ENCODE measurements at regions not wholly inside any gene's neighbourhood (a gene's known extent, or its start where the extent isn't known, plus 50 kb on each side); places are given as distances from the start of the nearest gene placed in this dataset.

- H3K9me3 ChIP-seq (ENCODE audit: low read depth), result no peaks in the 10 kb centered on the region
- DNase-seq (ENCODE audit: low spot score), result no peak
- no peaks in the 10 kb centered on the region for H4K20me1 ChIP-seq (ENCODE audit: insufficient read depth, poor library complexity, severe bottlenecking)
- TF ChIP-seq EZH2phosphoT487 (IDR thresholded peaks at IDR 0.05; ENCODE audit: low read depth, severe bottlenecking, unreplicated experiment) (no peak), EZH2 (IDR thresholded peaks at IDR 0.05; ENCODE audit: borderline replicate concordance) (no peak), CTCF (IDR thresholded peaks at IDR 0.05; ENCODE audit: poor library complexity) (no peak)
- H3K4me2 ChIP-seq, result no peak overlapping the region
- no peak overlapping the region for H3K4me3 ChIP-seq
- H2AFZ ChIP-seq, result no peak overlapping the region
- 97% methylated on average over 3 of the region's 3 CpGs for WGBS (ENCODE audit: low lambda C conversion rate, missing lambda C conversion rate)
- no peaks in the 10 kb centered on the region for H3K9me2 ChIP-seq (replicated peaks; ENCODE audit: insufficient read depth)
- no peak overlapping the region for H3K27ac ChIP-seq
- peaks cover 17% of the 10 kb centered on the region for H3K4me1 ChIP-seq (ENCODE audit: insufficient read depth)
- H3K79me2 ChIP-seq, result no peaks in the 10 kb centered on the region
- no peaks in the 10 kb centered on the region for H3K36me3 ChIP-seq (replicated peaks; ENCODE audit: insufficient read depth, low read depth)
- no peaks in the 10 kb centered on the region for H3K27me3 ChIP-seq
Observed at GRCh38 chr2:189255711-189256110, 76.2 kb upstream of the COL5A2 start.

DNA sequence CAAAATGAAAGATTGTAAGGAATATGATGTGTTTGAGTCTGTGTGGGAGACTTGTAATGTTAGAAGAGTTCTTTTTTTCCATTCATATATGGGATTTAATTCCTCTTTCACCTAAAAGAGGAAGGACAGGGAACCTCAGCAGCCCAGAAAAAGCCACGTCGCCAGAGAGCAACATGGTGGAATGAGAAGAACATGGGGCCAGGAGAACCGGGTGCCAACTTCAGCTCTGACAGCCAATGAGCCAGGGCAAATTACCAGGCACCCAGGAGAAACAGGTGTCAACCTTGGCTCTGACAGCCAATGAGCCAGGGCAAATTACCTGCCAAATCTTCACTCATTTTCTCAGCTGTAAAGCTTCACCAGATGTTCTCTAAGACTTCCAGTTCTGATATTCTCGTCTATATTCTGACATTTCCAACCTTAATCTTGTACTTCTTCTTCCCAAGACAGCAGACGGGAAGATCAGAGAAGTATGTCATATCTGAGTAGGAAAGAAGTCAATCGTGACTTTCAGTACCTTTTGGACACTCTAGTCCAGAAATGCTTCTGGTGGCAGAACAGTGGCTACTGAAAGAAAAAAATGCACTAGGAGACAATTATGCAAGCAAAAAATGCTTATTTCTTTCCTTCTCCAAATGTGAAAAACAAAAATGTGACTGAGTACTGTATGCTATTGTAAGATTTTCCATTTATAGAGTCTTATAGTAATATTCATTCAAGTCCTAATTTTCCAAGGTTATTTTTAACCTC lies 79.2 kb upstream of the COL5A2 start:
- no peaks in the 10 kb centered on the region for H4K20me1 ChIP-seq (ENCODE audit: insufficient read depth, poor library complexity, severe bottlenecking)
- no peak overlapping the region for H2AFZ ChIP-seq
- WGBS (ENCODE audit: low lambda C conversion rate, missing lambda C conversion rate), result 91% methylated on average over 6 of the region's 6 CpGs
- TF ChIP-seq EZH2phosphoT487 (IDR thresholded peaks at IDR 0.05; ENCODE audit: low read depth, severe bottlenecking, unreplicated experiment), result no peak
- no peak for TF ChIP-seq CTCF (IDR thresholded peaks at IDR 0.05; ENCODE audit: poor library complexity)
- TF ChIP-seq EZH2 (IDR thresholded peaks at IDR 0.05; ENCODE audit: borderline replicate concordance), result no peak
- H3K36me3 ChIP-seq (replicated peaks; ENCODE audit: insufficient read depth, low read depth), result no peaks in the 10 kb centered on the region
- H3K4me3 ChIP-seq, result no peak overlapping the region
- H3K27ac ChIP-seq, result no peak overlapping the region
- H3K27me3 ChIP-seq, result no peaks in the 10 kb centered on the region
- peaks cover 12% of the 10 kb centered on the region for H3K4me1 ChIP-seq (ENCODE audit: insufficient read depth)
- no peak for DNase-seq (ENCODE audit: low spot score)
- no peak overlapping the region for H3K4me2 ChIP-seq
- no peaks in the 10 kb centered on the region for H3K79me2 ChIP-seq
- no peaks in the 10 kb centered on the region for H3K9me2 ChIP-seq (replicated peaks; ENCODE audit: insufficient read depth)
- H3K9me3 ChIP-seq (ENCODE audit: low read depth), result no peaks in the 10 kb centered on the region

DNA sequence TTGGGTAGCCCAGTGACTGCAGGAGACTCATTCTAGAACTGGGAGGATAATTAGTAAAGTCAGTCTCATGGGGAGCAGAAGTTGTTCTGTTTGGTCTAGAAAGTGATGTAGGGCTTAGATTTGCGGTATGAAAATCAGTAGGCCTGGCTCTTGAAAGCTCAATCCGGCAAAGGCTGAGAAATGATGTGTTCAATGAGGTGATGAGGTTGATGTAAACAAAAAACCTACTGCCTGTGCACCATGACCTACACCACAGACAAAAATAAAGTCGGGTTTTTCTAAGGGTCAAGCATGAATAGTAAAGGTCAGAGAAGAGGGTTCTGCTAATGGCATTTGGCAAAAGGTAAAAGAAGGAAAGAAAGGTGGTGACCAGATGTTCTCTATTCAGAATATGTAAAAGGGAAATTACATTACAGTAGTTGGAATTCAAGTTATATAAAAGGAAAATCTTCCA lies 80.8 kb upstream of the COL5A2 start:
- H3K27ac ChIP-seq, result no peak overlapping the region
- H3K79me2 ChIP-seq, result no peaks in the 10 kb centered on the region
- no peaks in the 10 kb centered on the region for H3K4me1 ChIP-seq (ENCODE audit: insufficient read depth)
- DNase-seq (ENCODE audit: low spot score), result no peak
- 66% methylated on average over 3 of the region's 3 CpGs for WGBS (ENCODE audit: low lambda C conversion rate, missing lambda C conversion rate)
- TF ChIP-seq EZH2 (IDR thresholded peaks at IDR 0.05; ENCODE audit: borderline replicate concordance) (no peak), CTCF (IDR thresholded peaks at IDR 0.05; ENCODE audit: poor library complexity) (no peak), EZH2phosphoT487 (IDR thresholded peaks at IDR 0.05; ENCODE audit: low read depth, severe bottlenecking, unreplicated experiment) (no peak)
- no peak overlapping the region for H3K4me2 ChIP-seq
- no peaks in the 10 kb centered on the region for H3K27me3 ChIP-seq
- no peaks in the 10 kb centered on the region for H3K36me3 ChIP-seq (replicated peaks; ENCODE audit: insufficient read depth, low read depth)
- no peaks in the 10 kb centered on the region for H3K9me3 ChIP-seq (ENCODE audit: low read depth)
- H3K9me2 ChIP-seq (replicated peaks; ENCODE audit: insufficient read depth), result no peaks in the 10 kb centered on the region
- H3K4me3 ChIP-seq, result no peak overlapping the region
- H2AFZ ChIP-seq, result no peak overlapping the region
- H4K20me1 ChIP-seq (ENCODE audit: insufficient read depth, poor library complexity, severe bottlenecking), result no peaks in the 10 kb centered on the region
